Astrocyte (in vitro differentiated cells and primary cell): ENCODE measurements at regions not wholly inside any gene's neighbourhood (a gene's known extent, or its start where the extent isn't known, plus 50 kb on each side); places are given as distances from the start of the nearest gene placed in this dataset.

Experiments
- EZH2 ChIP-seq: IDR thresholded peaks from 2 replicates; pipeline ENCODE4 v1.6.1; 2012; ENCODE audit warnings: mild to moderate bottlenecking, low read length, inconsistent platforms; ENCODE audit not compliant: insufficient read depth
- TF ChIP-seq, protein P1 (sequence below): IDR thresholded peaks from 2 replicates; pipeline ENCODE4 v1.5.1; 2011; ENCODE audit warnings: low read depth, mild to moderate bottlenecking, inconsistent platforms, low read length, moderate library complexity; ENCODE audit not compliant: insufficient read depth

DNA sequence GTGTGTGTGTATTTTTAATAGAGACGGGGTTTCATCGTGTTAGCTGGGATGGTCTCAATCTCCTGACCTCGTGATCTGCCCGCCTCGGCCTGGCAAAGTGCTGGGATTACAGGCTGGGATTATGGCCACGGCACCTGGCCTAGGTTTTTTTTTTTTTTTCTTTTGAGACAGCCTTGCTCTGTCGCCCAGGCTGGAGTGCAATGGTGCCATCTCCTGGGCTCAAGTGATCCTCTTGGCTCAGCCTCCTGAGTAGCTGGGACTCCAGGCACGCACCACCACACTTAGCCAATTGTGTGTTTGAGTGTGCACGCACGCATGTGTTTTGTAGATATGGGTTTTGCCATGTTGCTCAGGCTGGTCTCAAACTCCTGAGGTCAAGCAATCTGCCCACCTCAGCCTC lies 629.8 kb downstream of the ETV1 start:
- TF ChIP-seq EZH2 = no peak
- TF ChIP-seq, protein P1, sequence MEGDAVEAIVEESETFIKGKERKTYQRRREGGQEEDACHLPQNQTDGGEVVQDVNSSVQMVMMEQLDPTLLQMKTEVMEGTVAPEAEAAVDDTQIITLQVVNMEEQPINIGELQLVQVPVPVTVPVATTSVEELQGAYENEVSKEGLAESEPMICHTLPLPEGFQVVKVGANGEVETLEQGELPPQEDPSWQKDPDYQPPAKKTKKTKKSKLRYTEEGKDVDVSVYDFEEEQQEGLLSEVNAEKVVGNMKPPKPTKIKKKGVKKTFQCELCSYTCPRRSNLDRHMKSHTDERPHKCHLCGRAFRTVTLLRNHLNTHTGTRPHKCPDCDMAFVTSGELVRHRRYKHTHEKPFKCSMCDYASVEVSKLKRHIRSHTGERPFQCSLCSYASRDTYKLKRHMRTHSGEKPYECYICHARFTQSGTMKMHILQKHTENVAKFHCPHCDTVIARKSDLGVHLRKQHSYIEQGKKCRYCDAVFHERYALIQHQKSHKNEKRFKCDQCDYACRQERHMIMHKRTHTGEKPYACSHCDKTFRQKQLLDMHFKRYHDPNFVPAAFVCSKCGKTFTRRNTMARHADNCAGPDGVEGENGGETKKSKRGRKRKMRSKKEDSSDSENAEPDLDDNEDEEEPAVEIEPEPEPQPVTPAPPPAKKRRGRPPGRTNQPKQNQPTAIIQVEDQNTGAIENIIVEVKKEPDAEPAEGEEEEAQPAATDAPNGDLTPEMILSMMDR = no peak
